ENCODE measurements at regions not wholly inside any gene's neighbourhood (a gene's known extent, or its start where the extent isn't known, plus 50 kb on each side); places are given as distances from the start of the nearest gene placed in this dataset.

- Histone ChIP-seq H3K36me3 (ENCODE audit: insufficient read depth) (no peaks in the 10 kb centered on the region), H3K4me3 (ENCODE audit: low read depth, low read length) (no peak overlapping the region), H3K4me1 (ENCODE audit: insufficient read depth) (no peaks in the 10 kb centered on the region), H3K27ac (ENCODE audit: low read depth) (no peak overlapping the region)
- DNase-seq (ENCODE audit: extremely low spot score): no peak
- WGBS: 77% methylated on average over 11 of the region's 11 CpGs
Observed at GRCh38 chr2:240203788-240204270, 63.4 kb upstream of the OTOS start.

DNA sequence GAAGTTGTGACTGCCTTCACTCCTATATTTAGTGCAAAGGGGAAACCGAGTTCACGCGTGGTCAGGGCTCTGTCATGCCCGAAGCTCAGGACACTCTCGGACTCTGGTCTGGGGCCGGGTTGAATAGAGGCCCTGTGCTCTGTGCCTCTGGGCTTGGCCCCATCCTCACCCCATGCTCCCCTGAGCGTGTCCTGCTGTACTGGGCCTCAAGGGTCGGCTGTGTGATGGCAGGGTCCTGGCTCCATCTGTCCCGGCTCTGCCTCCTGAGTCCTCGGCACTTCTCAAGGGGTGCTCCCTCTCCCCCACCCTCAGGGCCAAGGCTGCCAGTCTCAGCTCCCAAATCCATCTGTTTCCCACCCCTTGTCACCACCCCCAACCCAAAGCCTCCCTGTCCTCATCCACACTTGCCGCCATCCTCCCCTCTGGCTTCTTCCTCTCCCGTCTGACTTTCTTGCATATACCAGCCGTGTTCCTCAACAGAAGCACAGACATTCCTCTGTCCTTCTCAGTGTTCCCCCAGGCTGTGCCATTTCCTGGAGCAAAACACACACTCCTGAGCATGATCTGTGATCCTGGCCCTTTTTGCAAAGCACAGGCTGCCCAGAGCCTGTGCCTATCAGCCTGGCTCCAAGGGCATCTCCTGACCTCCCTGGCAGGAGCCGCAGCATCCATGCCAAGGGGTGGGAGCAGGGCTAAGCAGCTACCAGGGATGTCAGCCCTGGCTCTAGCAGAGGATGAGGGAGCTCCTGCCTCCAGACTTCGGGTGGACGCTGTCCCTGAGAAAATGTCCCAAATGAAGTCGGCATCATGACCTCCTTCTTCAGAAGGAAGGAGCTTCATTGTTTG is 64.2 kb upstream of the OTOS start:
- 82% methylated on average over 17 of the region's 17 CpGs for WGBS
- no peak for DNase-seq (ENCODE audit: extremely low spot score)
- H3K4me1 ChIP-seq (ENCODE audit: insufficient read depth): no peaks in the 10 kb centered on the region
- no peak overlapping the region for H3K27ac ChIP-seq (ENCODE audit: low read depth)
- no peak overlapping the region for H3K4me3 ChIP-seq (ENCODE audit: low read depth, low read length)
- no peaks in the 10 kb centered on the region for H3K36me3 ChIP-seq (ENCODE audit: insufficient read depth)

DNA sequence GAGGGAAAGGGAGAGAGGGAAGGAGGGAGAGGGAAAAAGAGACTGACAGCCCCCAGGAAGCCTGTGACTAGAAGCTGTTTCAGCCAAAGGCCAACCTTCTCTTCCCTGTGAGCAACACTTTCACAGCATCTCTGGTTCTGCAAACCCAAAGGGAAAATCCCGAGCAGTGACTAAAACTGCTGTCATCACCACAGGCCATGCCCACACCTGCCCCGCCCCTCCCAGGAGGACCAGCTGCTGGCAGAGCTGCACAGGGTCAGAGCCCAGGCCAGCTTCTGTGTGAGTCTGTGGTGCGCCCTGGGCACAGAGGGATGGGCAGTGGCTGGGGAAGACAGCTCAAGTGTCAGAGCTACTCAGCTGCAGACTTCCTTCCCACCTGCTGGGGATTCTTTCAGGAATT is 64.9 kb upstream of the OTOS start:
- Histone ChIP-seq H3K36me3 (ENCODE audit: insufficient read depth) (no peaks in the 10 kb centered on the region), H3K4me1 (ENCODE audit: insufficient read depth) (no peaks in the 10 kb centered on the region), H3K27ac (ENCODE audit: low read depth) (no peak overlapping the region), H3K4me3 (ENCODE audit: low read depth, low read length) (no peak overlapping the region)
- no peak for DNase-seq (ENCODE audit: extremely low spot score)
- WGBS: 46% methylated on average over 3 of the region's 3 CpGs

GRCh38 chr2:240205772-240206171 is 65.3 kb upstream of the OTOS start:
- DNase-seq (ENCODE audit: extremely low spot score): no peak
- H3K4me1 ChIP-seq (ENCODE audit: insufficient read depth): no peaks in the 10 kb centered on the region
- no peaks in the 10 kb centered on the region for H3K36me3 ChIP-seq (ENCODE audit: insufficient read depth)
- no peak overlapping the region for H3K27ac ChIP-seq (ENCODE audit: low read depth)
- H3K4me3 ChIP-seq (ENCODE audit: low read depth, low read length): no peak overlapping the region
- WGBS: 27% methylated on average over 2 of the region's 2 CpGs

DNA sequence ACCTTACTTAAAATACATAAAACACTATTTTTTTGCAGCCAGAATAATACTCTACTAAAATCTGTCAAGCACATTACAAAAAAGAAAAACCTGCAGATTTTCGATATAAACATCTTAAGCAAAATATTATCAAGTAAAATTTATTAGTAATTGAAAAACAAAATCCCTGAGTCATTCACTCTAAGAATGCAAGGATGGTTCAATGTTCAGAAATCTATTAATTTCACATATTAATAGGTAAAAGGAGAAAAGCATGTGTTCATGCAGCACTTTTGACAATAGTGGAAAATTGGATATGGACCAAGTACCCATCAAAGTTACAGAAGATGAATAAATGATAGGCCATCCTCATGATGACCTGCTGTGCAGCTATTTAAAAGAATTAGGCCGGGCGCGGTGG is 66.2 kb upstream of the OTOS start:
- H3K27ac ChIP-seq (ENCODE audit: low read depth): no peak overlapping the region
- no peak for DNase-seq (ENCODE audit: extremely low spot score)
- no peaks in the 10 kb centered on the region for H3K36me3 ChIP-seq (ENCODE audit: insufficient read depth)
- WGBS: 95% methylated on average over 4 of the region's 4 CpGs
- no peak overlapping the region for H3K4me3 ChIP-seq (ENCODE audit: low read depth, low read length)
- no peaks in the 10 kb centered on the region for H3K4me1 ChIP-seq (ENCODE audit: insufficient read depth)

DNA sequence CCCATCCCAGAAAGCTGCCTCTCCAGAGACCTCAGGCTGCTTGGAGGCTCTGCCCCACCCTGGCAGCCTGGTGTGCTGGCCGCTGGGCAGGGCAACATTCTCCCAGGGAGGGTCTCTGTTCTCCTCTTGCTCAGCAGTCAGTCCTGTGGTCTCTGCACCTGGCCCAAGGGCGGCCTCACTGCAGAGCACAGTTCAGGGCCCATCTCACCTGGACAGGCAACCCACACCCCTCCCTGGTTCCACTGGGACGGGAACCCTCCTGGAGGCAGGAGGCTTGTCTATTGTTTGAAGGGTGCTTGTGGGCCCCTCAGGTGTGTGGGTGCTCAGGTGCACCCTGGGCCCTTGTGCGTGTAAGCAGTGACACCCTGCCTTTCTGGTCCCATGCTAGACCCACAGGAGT is 67.2 kb upstream of the OTOS start:
- Histone ChIP-seq H3K36me3 (ENCODE audit: insufficient read depth) (no peaks in the 10 kb centered on the region), H3K27ac (ENCODE audit: low read depth) (no peak overlapping the region), H3K4me1 (ENCODE audit: insufficient read depth) (no peaks in the 10 kb centered on the region), H3K4me3 (ENCODE audit: low read depth, low read length) (no peak overlapping the region)
- 93% methylated on average over 4 of the region's 4 CpGs for WGBS
- no peak for DNase-seq (ENCODE audit: extremely low spot score)

- DNase-seq (ENCODE audit: extremely low spot score): no peak
- no peaks in the 10 kb centered on the region for H3K36me3 ChIP-seq (ENCODE audit: insufficient read depth)
- H3K4me1 ChIP-seq (ENCODE audit: insufficient read depth): no peaks in the 10 kb centered on the region
- H3K27ac ChIP-seq (ENCODE audit: low read depth): no peak overlapping the region
- H3K4me3 ChIP-seq (ENCODE audit: low read depth, low read length): no peak overlapping the region
- WGBS: 99% methylated on average over 2 of the region's 2 CpGs
Observed at GRCh38 chr2:240208096-240208495, 67.6 kb upstream of the OTOS start.

DNA sequence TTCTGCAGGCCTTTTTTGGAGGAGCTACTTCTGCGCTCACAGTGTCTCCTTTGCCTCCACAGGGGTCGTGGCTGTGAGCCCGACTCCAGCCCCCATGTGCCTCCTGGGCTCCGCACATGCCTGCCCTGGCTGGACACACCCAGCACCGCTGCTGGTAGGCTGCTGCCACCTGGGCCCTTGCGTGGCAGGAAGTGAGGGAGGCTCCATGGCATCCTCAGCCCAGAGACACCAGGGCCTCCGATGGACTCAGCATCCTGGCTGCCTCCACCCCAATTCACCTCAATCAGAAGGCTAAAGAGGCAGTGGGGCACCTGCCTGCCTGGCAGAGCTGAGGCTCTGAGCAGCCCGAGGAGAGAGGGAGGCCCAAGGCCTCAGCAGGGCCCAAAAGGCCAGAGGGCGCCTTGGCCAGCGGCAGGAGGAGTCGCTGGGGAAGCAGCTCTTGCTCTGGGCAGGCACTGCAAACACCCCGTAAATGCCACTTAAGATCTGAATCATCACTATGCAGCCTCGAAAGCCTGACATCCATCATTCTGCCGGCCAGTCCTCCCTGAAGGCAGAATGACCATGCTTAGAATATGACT is 68.3 kb upstream of the OTOS start:
- WGBS: 67% methylated on average over 14 of the region's 14 CpGs
- Histone ChIP-seq H3K4me3 (ENCODE audit: low read depth, low read length) (no peak overlapping the region), H3K4me1 (ENCODE audit: insufficient read depth) (no peaks in the 10 kb centered on the region), H3K36me3 (ENCODE audit: insufficient read depth) (no peaks in the 10 kb centered on the region), H3K27ac (ENCODE audit: low read depth) (no peak overlapping the region)
- DNase-seq (ENCODE audit: extremely low spot score): no peak

GRCh38 chr2:240209493-240209892 is 69.0 kb upstream of the OTOS start:
- H3K4me3 ChIP-seq (ENCODE audit: low read depth, low read length): no peak overlapping the region
- no peak overlapping the region for H3K27ac ChIP-seq (ENCODE audit: low read depth)
- no peak for DNase-seq (ENCODE audit: extremely low spot score)
- H3K4me1 ChIP-seq (ENCODE audit: insufficient read depth): no peaks in the 10 kb centered on the region
- no peaks in the 10 kb centered on the region for H3K36me3 ChIP-seq (ENCODE audit: insufficient read depth)
- 73% methylated on average over 9 of the region's 9 CpGs for WGBS

GRCh38 chr2:240210198-240210965 is 69.9 kb upstream of the OTOS start:
- WGBS: 83% methylated on average over 22 of the region's 22 CpGs
- no peak for DNase-seq (ENCODE audit: extremely low spot score)

GRCh38 chr2:240211096-240211495 is 70.6 kb upstream of the OTOS start:
- no peak overlapping the region for H3K4me3 ChIP-seq (ENCODE audit: low read depth, low read length)
- H3K36me3 ChIP-seq (ENCODE audit: insufficient read depth): no peaks in the 10 kb centered on the region
- no peak for DNase-seq (ENCODE audit: extremely low spot score)
- H3K27ac ChIP-seq (ENCODE audit: low read depth): no peak overlapping the region
- 84% methylated on average over 8 of the region's 8 CpGs for WGBS
- H3K4me1 ChIP-seq (ENCODE audit: insufficient read depth): no peaks in the 10 kb centered on the region

More at GRCh38 chr2:240210198-240210965, 69.9 kb upstream of the OTOS start:
- Histone ChIP-seq H3K4me3 (ENCODE audit: low read depth, low read length) (no peak overlapping the region), H3K27ac (ENCODE audit: low read depth) (no peak overlapping the region), H3K4me1 (ENCODE audit: insufficient read depth) (no peaks in the 10 kb centered on the region), H3K36me3 (ENCODE audit: insufficient read depth) (no peaks in the 10 kb centered on the region)

GRCh38 chr2:240211598-240212424 is 71.4 kb upstream of the OTOS start:
- no peak overlapping the region for H3K27ac ChIP-seq (ENCODE audit: low read depth)
- no peak for DNase-seq (ENCODE audit: extremely low spot score)
- WGBS: 88% methylated on average over 17 of the region's 17 CpGs
- H3K4me3 ChIP-seq (ENCODE audit: low read depth, low read length): no peak overlapping the region
- H3K4me1 ChIP-seq (ENCODE audit: insufficient read depth): no peaks in the 10 kb centered on the region
- H3K36me3 ChIP-seq (ENCODE audit: insufficient read depth): no peaks in the 10 kb centered on the region
